Activated B cell treated with CpG ODN at 0.5 μM for 24 hours (primary cell): ENCODE measurements at regions not wholly inside any gene's neighbourhood (a gene's known extent, or its start where the extent isn't known, plus 50 kb on each side); places are given as distances from the start of the nearest gene placed in this dataset.

Experiments
- ATAC-seq: fragments of 200-7000 bp; cut with Tn5 transposase; one replicate; pipeline ENCODE4 v1.10.0; 2021; ENCODE audit warnings: low read depth, mild to moderate bottlenecking, moderate library complexity
- CTCF ChIA-PET: fragments of 350-600 bp; sonication (Branson Sonifier 250); formaldehyde crosslinking; loops from one replicate; lab custom pipeline; 2021; ENCODE audit warnings: antibody characterized with exemption; lab: Charles Lee
- POLR2A ChIA-PET: fragments of 350-600 bp; sonication (Branson Sonifier 250); formaldehyde crosslinking; loops from one replicate; lab custom pipeline; 2021; ENCODE audit warnings: antibody characterized with exemption; lab: Charles Lee
- DNase-seq: peaks from one replicate; pipeline ENCODE4 v3.0.0; 2022
- H3K27ac Mint-ChIP-seq: one replicate; pipeline ENCODE4 v1.8.0; 2020; ENCODE audit warnings: mixed read lengths
- H3K27me3 Mint-ChIP-seq: one replicate; pipeline ENCODE4 v1.8.0; 2021; ENCODE audit warnings: mixed read lengths
- H3K36me3 Mint-ChIP-seq: one replicate; pipeline ENCODE4 v1.8.0; 2021; ENCODE audit warnings: low read depth, mixed read lengths
- H3K4me1 Mint-ChIP-seq: one replicate; pipeline ENCODE4 v1.8.0; 2021; ENCODE audit warnings: mixed read lengths
- H3K4me3 Mint-ChIP-seq: one replicate; pipeline ENCODE4 v1.8.0; 2020; ENCODE audit warnings: mild to moderate bottlenecking, mixed read lengths
- H3K9me3 Mint-ChIP-seq: one replicate; pipeline ENCODE4 v1.8.0; 2020; ENCODE audit warnings: mixed read lengths
- CTCF ChIP-seq: fragments of 200-600 bp; IDR thresholded peaks from one replicate; pipeline ENCODE4 v1.8.0; 2022; ENCODE audit warnings: antibody characterized with exemption, mild to moderate bottlenecking
- intact Hi-C: fragments of 100-400 bp; cut with micrococcal nuclease; formaldehyde crosslinking; loops from one replicate; pipeline ENCODE4 v1.15.1; 2024

- Mint-ChIP-seq H3K9me3 (no peaks in the 10 kb centered on the region), H3K36me3 (no peaks in the 10 kb centered on the region), H3K27me3 (no peaks in the 10 kb centered on the region), H3K4me3 (no peak overlapping the region), H3K4me1 (no peaks in the 10 kb centered on the region), H3K27ac (no peak overlapping the region)
- CTCF ChIA-PET, result no interaction called here
- intact Hi-C loops, result no loop called here
- POLR2A ChIA-PET, result no interaction called here
- no peak for TF ChIP-seq CTCF
- ATAC-seq (no peak), DNase-seq (no peak)
Measured at GRCh38 chr4:142927721-142928120, 81.6 kb upstream of the INPP4B start.

DNA sequence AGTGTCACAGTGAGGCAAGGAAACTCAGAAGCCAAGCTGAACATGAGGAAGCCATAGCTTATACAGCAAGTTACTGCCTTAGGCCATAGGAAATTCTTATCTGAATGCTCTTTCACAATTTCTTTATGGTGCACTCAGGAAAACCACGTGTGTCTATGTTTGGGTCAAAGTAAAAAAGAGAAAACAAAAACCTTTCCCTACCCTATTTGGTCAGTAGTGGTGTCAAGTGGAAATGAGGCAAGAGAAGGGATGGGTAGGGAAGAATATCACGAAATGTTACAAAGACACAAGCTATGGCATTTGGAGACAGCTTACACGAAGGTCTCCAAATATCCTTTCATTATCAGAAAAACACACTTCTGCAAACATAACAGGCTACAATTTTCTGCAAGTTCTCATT is 83.4 kb upstream of the INPP4B start:
- TF ChIP-seq CTCF, result no peak
- no peak for ATAC-seq
- Mint-ChIP-seq H3K9me3 (no peaks in the 10 kb centered on the region), H3K36me3 (no peaks in the 10 kb centered on the region), H3K27ac (no peak overlapping the region), H3K27me3 (no peaks in the 10 kb centered on the region), H3K4me1 (no peaks in the 10 kb centered on the region), H3K4me3 (no peak overlapping the region)
- no peak for DNase-seq
- ChIA-PET POLR2A (no interaction called here), CTCF (no interaction called here)
- intact Hi-C loops, result no loop called here

- no peak for ATAC-seq
- no peak for TF ChIP-seq CTCF
- no peaks in the 10 kb centered on the region for H3K9me3 Mint-ChIP-seq
- ChIA-PET POLR2A (no interaction called here), CTCF (no interaction called here)
- no peak overlapping the region for H3K27ac Mint-ChIP-seq
- no peaks in the 10 kb centered on the region for H3K27me3 Mint-ChIP-seq
- no peaks in the 10 kb centered on the region for H3K4me1 Mint-ChIP-seq
- intact Hi-C loops, result no loop called here
- no peaks in the 10 kb centered on the region for H3K36me3 Mint-ChIP-seq
- DNase-seq, result no peak
- H3K4me3 Mint-ChIP-seq, result no peak overlapping the region
Measured at GRCh38 chr4:142933207-142933606, 87.1 kb upstream of the INPP4B start.

- H3K9me3 Mint-ChIP-seq, result no peaks in the 10 kb centered on the region
- TF ChIP-seq CTCF, result no peak
- intact Hi-C loops, result no loop called here
- CTCF ChIA-PET, result no interaction called here
- POLR2A ChIA-PET, result no interaction called here
- H3K4me1 Mint-ChIP-seq, result no peaks in the 10 kb centered on the region
- ATAC-seq, result no peak
- no peak overlapping the region for H3K4me3 Mint-ChIP-seq
- no peaks in the 10 kb centered on the region for H3K27me3 Mint-ChIP-seq
- H3K36me3 Mint-ChIP-seq, result no peaks in the 10 kb centered on the region
- DNase-seq, result no peak
- H3K27ac Mint-ChIP-seq, result no peak overlapping the region
Measured at GRCh38 chr4:142940425-142941330, 94.6 kb upstream of the INPP4B start.

- H3K9me3 Mint-ChIP-seq, result peaks cover 2% of the 10 kb centered on the region
- POLR2A ChIA-PET, result no interaction called here
- no peak for DNase-seq
- H3K27me3 Mint-ChIP-seq, result no peaks in the 10 kb centered on the region
- intact Hi-C loops, result no loop called here
- CTCF ChIA-PET, result no interaction called here
- no peak for ATAC-seq
- H3K27ac Mint-ChIP-seq, result no peak overlapping the region
- H3K4me3 Mint-ChIP-seq, result no peak overlapping the region
- TF ChIP-seq CTCF, result no peak
- H3K36me3 Mint-ChIP-seq, result no peaks in the 10 kb centered on the region
- H3K4me1 Mint-ChIP-seq, result no peaks in the 10 kb centered on the region
Measured at GRCh38 chr4:142944565-142944964, 98.5 kb upstream of the INPP4B start.
